A204.1 (cell line): ENCODE measurements at regions not wholly inside any gene's neighbourhood (a gene's known extent, or its start where the extent isn't known, plus 50 kb on each side); places are given as distances from the start of the nearest gene placed in this dataset.

Experiments
- FAIRE-seq: peaks from 2 replicates; lab custom pipeline; 2012; peaks lifted over from hg19 to GRCh38; lab: Jason Lieb, UNC

GRCh38 chr14:104499784-104500760 is 79.5 kb upstream of the C14orf180 start:
- no peak for FAIRE-seq

- FAIRE-seq: no peak
Observed at GRCh38 chr14:104502060-104502459, 77.5 kb upstream of the C14orf180 start.

GRCh38 chr14:104503691-104504090 is 75.9 kb upstream of the C14orf180 start:
- FAIRE-seq: no peak

GRCh38 chr14:104504172-104504735 is 75.3 kb upstream of the C14orf180 start:
- FAIRE-seq: no peak

- no peak for FAIRE-seq
Observed at GRCh38 chr14:104505085-104506074, 74.2 kb upstream of the C14orf180 start.

GRCh38 chr14:104506461-104507253 is 72.9 kb upstream of the C14orf180 start:
- FAIRE-seq: no peak

GRCh38 chr14:104507443-104507842 is 72.1 kb upstream of the C14orf180 start:
- FAIRE-seq: no peak

GRCh38 chr14:104509673-104510072 is 69.9 kb upstream of the C14orf180 start:
- FAIRE-seq: no peak

- no peak for FAIRE-seq
Observed at GRCh38 chr14:104510216-104510615, 69.3 kb upstream of the C14orf180 start.

- no peak for FAIRE-seq
Observed at GRCh38 chr14:104510794-104511611, 68.6 kb upstream of the C14orf180 start.

GRCh38 chr14:104512061-104512460 is 67.5 kb upstream of the C14orf180 start:
- no peak for FAIRE-seq

- FAIRE-seq: no peak
Observed at GRCh38 chr14:104512771-104513640, 66.6 kb upstream of the C14orf180 start.

GRCh38 chr14:104513641-104514046 is 65.9 kb upstream of the C14orf180 start:
- FAIRE-seq: no peak

- no peak for FAIRE-seq
Observed at GRCh38 chr14:104514156-104514848, 65.3 kb upstream of the C14orf180 start.

- no peak for FAIRE-seq
Observed at GRCh38 chr14:104515059-104515810, 64.3 kb upstream of the C14orf180 start.

GRCh38 chr14:104515811-104516780 is 63.5 kb upstream of the C14orf180 start:
- FAIRE-seq: no peak

- FAIRE-seq: no peak
Observed at GRCh38 chr14:104516906-104517305, 62.7 kb upstream of the C14orf180 start.
